Prostate gland (tissue), 2 donors: ENCODE measurements at regions not wholly inside any gene's neighbourhood (a gene's known extent, or its start where the extent isn't known, plus 50 kb on each side); places are given as distances from the start of the nearest gene placed in this dataset.
"Not testable (repeated sequence)": the region's sequence is repeated elsewhere in the genome, so short reads cannot be mapped to it uniquely, and the experiment has no call there.

Experiments used
- DNase-seq: peaks from one replicate; pipeline ENCODE4 v3.0.0-alpha.2; 2019; ENCODE audit warnings: low spot score
- H3K27ac ChIP-seq, 2 donors: fragments of 200-600 bp; sonication (generic); 2 replicates each; pipeline ENCODE4 v1.5.1; 2017 to 2019
- H3K27me3 ChIP-seq: fragments of 200-600 bp; sonication (generic); replicated peaks from 2 replicates; pipeline ENCODE4 v1.5.1; 2019; ENCODE audit not compliant: insufficient read depth
- H3K36me3 ChIP-seq, 2 donors: fragments of 200-600 bp; sonication (generic); 1 replicate in 1 of 2; 2 replicates in 1 of 2; pipeline versions ENCODE4 v1.5.1 to v1.8.1; 2017 to 2019
- H3K4me1 ChIP-seq: fragments of 200-600 bp; sonication (generic); replicated peaks from 2 replicates; pipeline ENCODE4 v1.5.1; 2019
- H3K4me3 ChIP-seq, 2 donors: fragments of 200-600 bp; sonication (generic); 2 replicates each; pipeline ENCODE4 v1.5.1; 2017 to 2019
- H3K9me3 ChIP-seq: fragments of 200-600 bp; sonication (generic); 2 replicates; pipeline ENCODE4 v1.5.1; 2017
- POLR2A ChIP-seq: fragments of 450-650 bp; IDR thresholded peaks from one replicate; pipeline ENCODE4 v1.6.1; 2016; ENCODE audit warnings: antibody characterized with exemption, mild to moderate bottlenecking
- POLR2AphosphoS5 ChIP-seq: sonication (generic); formaldehyde crosslinking; IDR thresholded peaks from one replicate; pipeline ENCODE4 v1.6.1; 2017; ENCODE audit warnings: antibody characterized with exemption
- WGBS: methylation state at CpG from one replicate; pipeline ENCODE4 v1.1.5; 2018; 5-methylcytosine and 5-hydroxymethylcytosine counted together
- intact Hi-C: fragments of 100-400 bp; cut with DNase I; formaldehyde crosslinking; loops from one replicate; pipeline ENCODE4 v1.14.2; 2022
- TF ChIP-seq, protein P1 (sequence below), 4 experiments: fragments of 200-600 bp in 2 of 4; fragments of 450-650 bp in 2 of 4; sonication (generic) in 2 of 4; IDR thresholded peaks; 1 replicate in 3 of 4; 2 replicates in 1 of 4; pipeline ENCODE4 v1.5.1; 2016 to 2019; ENCODE audit warnings: antibody characterized with exemption in 4 of 4, mild to moderate bottlenecking in 2 of 4, moderate library complexity in 2 of 4

DNA sequence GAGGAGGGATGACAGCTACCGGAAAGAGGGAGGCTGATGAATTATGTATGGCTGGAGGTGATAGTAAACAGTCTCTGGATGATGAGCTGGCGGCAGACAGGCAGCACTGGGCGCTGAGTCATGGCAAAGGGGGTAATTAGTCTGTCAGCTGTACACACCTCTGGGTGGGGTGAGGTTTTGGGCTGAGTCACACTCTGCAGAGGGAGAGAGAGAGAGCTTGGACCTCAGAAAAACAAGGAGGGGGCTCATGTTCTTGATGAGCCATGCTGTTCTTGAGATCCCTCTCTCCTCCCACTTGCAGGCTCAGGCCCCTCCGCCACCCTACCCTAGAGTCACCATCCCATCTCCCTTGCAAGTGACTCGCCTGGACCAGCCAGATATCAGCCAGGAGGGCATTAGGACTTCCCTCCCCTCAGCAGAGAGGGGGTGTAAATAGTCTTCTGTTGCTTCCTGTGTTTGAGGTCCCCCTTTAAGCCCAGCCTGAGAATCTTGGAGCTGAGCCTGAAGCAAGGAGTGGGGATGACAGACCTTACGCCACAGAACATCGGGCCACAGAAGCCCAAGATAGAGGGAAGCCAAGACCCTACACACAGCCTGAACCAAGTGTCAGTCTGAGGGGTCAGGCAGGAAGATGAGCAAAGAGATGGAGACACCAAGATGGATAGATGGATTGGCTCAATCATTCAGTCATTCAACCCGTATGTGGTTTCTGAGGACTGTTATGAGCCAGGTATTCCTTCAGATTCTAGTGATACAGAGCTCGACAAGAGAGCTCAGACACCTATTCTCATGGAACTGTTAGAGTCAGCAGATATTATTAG lies 383.2 kb upstream of the CCL2 start:
- no peaks in the 10 kb centered on the region for H3K27me3 ChIP-seq
- TF ChIP-seq POLR2AphosphoS5 (no peak), POLR2A (no peak)
- TF ChIP-seq, protein P1, sequence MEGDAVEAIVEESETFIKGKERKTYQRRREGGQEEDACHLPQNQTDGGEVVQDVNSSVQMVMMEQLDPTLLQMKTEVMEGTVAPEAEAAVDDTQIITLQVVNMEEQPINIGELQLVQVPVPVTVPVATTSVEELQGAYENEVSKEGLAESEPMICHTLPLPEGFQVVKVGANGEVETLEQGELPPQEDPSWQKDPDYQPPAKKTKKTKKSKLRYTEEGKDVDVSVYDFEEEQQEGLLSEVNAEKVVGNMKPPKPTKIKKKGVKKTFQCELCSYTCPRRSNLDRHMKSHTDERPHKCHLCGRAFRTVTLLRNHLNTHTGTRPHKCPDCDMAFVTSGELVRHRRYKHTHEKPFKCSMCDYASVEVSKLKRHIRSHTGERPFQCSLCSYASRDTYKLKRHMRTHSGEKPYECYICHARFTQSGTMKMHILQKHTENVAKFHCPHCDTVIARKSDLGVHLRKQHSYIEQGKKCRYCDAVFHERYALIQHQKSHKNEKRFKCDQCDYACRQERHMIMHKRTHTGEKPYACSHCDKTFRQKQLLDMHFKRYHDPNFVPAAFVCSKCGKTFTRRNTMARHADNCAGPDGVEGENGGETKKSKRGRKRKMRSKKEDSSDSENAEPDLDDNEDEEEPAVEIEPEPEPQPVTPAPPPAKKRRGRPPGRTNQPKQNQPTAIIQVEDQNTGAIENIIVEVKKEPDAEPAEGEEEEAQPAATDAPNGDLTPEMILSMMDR (IDR thresholded peaks at IDR 0.05): no peak
- H3K36me3 ChIP-seq: no peaks in the 10 kb centered on the region
- 57% methylated on average over 9 of the region's 9 CpGs for WGBS
- no peak for DNase-seq
- no peaks in the 10 kb centered on the region for H3K9me3 ChIP-seq
- intact Hi-C loops: no loop called here
- H3K4me1 ChIP-seq: no peaks in the 10 kb centered on the region
- H3K4me3 ChIP-seq: no peak overlapping the region
- H3K27ac ChIP-seq: no peak overlapping the region

DNA sequence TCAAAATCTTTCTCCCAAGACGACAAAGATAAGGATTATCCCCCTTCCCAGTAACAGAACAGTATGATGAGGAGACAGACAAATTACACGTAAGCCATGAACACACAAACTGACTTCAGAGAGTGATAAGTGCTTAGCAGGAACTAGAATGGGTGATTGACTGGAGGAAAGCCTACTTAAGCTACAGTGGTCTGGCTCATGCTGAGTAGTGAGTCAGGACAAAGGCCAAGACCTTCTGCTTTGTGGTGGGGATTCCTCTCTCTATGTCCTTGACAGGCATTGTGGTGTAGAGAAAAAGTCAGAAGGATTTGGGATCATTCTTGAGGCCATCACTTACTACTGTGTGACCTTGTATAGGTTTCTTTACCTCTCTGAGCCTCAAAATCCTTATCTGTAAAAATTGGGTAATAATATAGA lies 381.9 kb upstream of the CCL2 start:
- no peaks in the 10 kb centered on the region for H3K36me3 ChIP-seq
- no peak overlapping the region for H3K4me3 ChIP-seq
- H3K27ac ChIP-seq: no peak overlapping the region
- intact Hi-C loops: no loop called here
- TF ChIP-seq POLR2A: no peak
- TF ChIP-seq, protein P1 (IDR thresholded peaks at IDR 0.05): no peak
- no peak for TF ChIP-seq POLR2AphosphoS5
- no peak for DNase-seq
- H3K27me3 ChIP-seq: no peaks in the 10 kb centered on the region
- no peaks in the 10 kb centered on the region for H3K4me1 ChIP-seq
- no peaks in the 10 kb centered on the region for H3K9me3 ChIP-seq
- 84% methylated on average over 2 of the region's 2 CpGs for WGBS

DNA sequence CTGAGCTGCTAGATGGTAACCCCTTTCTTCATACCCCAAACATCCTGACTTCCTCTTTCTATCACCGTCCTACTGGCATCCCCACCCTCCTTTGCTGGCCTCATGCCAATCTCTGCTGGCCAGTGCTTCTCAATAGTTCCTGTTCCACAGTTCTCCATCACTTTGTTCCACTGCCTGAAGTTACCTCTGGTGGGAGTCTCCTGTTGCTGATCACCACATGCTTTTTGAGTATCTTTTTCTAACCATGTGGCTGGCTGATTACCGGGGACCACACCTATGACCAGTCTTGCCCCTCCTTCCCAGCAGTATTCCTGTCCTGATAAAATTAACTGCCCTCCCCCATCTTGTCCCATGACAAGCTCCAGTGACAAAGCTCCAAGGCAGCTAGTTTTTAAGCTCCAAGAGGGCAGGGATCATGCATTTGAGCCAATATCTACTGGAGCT lies 380.4 kb upstream of the CCL2 start:
- intact Hi-C loops: no loop called here
- WGBS: 66% methylated on average over 2 of the region's 2 CpGs
- Histone ChIP-seq H3K27ac (no peak overlapping the region), H3K36me3 (no peaks in the 10 kb centered on the region), H3K9me3 (no peaks in the 10 kb centered on the region), H3K27me3 (no peaks in the 10 kb centered on the region), H3K4me1 (no peaks in the 10 kb centered on the region), H3K4me3 (no peak overlapping the region)
- TF ChIP-seq POLR2AphosphoS5 (no peak), POLR2A (no peak)
- TF ChIP-seq, protein P1 (IDR thresholded peaks at IDR 0.05): no peak
- DNase-seq: no peak

DNA sequence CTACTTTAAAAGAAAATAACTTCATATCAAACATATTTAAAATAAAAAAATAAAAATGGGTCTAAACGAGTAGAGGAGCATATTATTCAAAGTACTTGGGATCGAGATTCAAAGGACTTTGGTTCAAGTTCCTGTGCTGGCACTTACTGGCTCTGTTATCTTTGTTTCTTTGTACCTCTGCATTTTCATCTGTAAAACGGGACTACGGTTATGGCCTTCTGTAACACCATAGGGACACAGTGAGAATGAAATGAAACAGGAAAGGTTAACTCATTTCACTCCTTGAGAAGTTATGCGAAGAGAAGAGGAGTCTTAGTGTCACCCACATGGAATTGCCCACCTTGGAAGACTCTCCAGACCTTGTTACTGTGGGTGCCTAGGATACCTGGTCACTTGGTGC lies 379.1 kb upstream of the CCL2 start:
- Histone ChIP-seq H3K36me3 (no peaks in the 10 kb centered on the region), H3K9me3 (no peaks in the 10 kb centered on the region), H3K27me3 (no peaks in the 10 kb centered on the region), H3K27ac (no peak overlapping the region), H3K4me3 (no peak overlapping the region), H3K4me1 (no peaks in the 10 kb centered on the region)
- no peak for DNase-seq
- 88% methylated on average over 5 of the region's 5 CpGs for WGBS
- intact Hi-C loops: no loop called here
- TF ChIP-seq POLR2A (no peak), POLR2AphosphoS5 (no peak)
- TF ChIP-seq, protein P1 (IDR thresholded peaks at IDR 0.05): no peak

DNA sequence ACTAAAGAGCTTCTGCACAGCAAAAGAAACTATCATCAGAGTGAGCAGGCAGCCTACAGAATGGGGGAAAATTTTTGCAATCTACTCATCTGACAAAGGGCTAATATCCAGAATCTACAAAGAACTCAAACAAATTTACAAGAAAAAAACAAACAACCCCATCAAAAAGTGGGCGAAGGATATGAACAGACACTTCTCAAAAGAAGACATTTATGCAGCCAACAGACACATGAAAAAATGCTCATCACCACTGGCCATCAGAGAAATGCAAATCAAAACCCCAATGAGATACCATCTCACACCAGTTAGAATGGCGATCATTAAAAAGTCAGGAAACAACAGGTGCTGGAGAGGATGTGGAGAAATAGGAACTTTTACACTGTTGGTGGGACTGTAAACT lies 372.8 kb upstream of the CCL2 start:
- intact Hi-C loops, H3K9me3 ChIP-seq, H3K27ac ChIP-seq, H3K27me3 ChIP-seq, DNase-seq, H3K4me1 ChIP-seq, H3K4me3 ChIP-seq, H3K36me3 ChIP-seq: not testable (repeated sequence)
- 89% methylated on average over 2 of the region's 2 CpGs for WGBS

DNA sequence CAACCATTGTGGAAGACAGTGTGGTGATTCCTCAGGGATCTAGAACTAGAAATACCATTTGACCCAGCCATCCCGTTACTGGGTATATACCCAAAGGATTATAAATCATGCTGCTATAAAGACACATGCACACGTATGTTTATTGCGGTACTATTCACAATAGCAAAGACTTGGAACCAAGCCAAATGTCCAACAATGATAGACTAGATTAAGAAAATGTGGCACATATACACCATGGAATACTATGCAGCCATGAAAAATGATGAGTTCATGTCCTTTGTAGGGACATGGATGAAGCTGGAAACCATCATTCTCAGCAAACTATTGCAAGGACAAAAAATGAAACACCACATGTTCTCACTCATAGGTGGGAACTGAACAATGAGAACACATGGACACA lies 372.4 kb upstream of the CCL2 start:
- 93% methylated on average over 3 of the region's 3 CpGs for WGBS
- H3K27ac ChIP-seq, H3K36me3 ChIP-seq, H3K9me3 ChIP-seq, H3K4me3 ChIP-seq, DNase-seq, H3K27me3 ChIP-seq, intact Hi-C loops, H3K4me1 ChIP-seq: not testable (repeated sequence)
